ENCODE measurements at regions not wholly inside any gene's neighbourhood (a gene's known extent, or its start where the extent isn't known, plus 50 kb on each side); places are given as distances from the start of the nearest gene placed in this dataset.

- Mint-ChIP-seq H3K36me3 (no peaks in the 10 kb centered on the region), H3K4me3 (no peak overlapping the region), H3K27ac (no peak overlapping the region), H3K4me1 (no peaks in the 10 kb centered on the region), H3K9me3 (peaks cover 0 to 4% (median 1%) of the 10 kb centered on the region in 7 donors), H3K27me3 (ENCODE audit: low read depth in 3 of 3) (peaks cover 4 to 7% (median 7%) of the 10 kb centered on the region in 3 donors)
- intact Hi-C loops (cut with micrococcal nuclease) = no loop called here
- no peaks in the 10 kb centered on the region for H3K27me3 ChIP-seq (ENCODE audit: control insufficient read depth in 2 of 2, insufficient read depth in 2 of 2, low read length in 2 of 2)
- H4K20me1 ChIP-seq (ENCODE audit: insufficient read depth, low read length) = no peaks in the 10 kb centered on the region
- no peak overlapping the region for H3K9ac ChIP-seq (ENCODE audit: insufficient read depth, low read length, poor library complexity, severe bottlenecking)
- H3K27ac ChIP-seq (ENCODE audit: low read depth in 1 of 2, low read length in 2 of 2) = no peak overlapping the region
- TF ChIP-seq CTCF (IDR thresholded peaks at IDR 0.05) = no peak
- DNase-seq = no peak
- no peak overlapping the region for H2AFZ ChIP-seq (ENCODE audit: insufficient read depth, low read depth, low read length, poor library complexity, severe bottlenecking)
- H3K4me2 ChIP-seq (replicated peaks; ENCODE audit: extremely low read depth, low read length, poor library complexity, severe bottlenecking) = no peak overlapping the region
- H3K36me3 ChIP-seq (replicated peaks in 1 of 2; ENCODE audit: control insufficient read depth in 1 of 2, insufficient read depth in 2 of 2, low read length in 2 of 2) = no peaks in the 10 kb centered on the region
- WGBS (ENCODE audit: insufficient coverage) = 98% methylated on average over 3 of the region's 3 CpGs
- no peak overlapping the region for H3K4me3 ChIP-seq (replicated peaks in 1 of 3; ENCODE audit: low read depth in 2 of 3, low read length in 3 of 3)
- no peaks in the 10 kb centered on the region for H3K4me1 ChIP-seq (ENCODE audit: control insufficient read depth in 1 of 2, insufficient read depth in 2 of 2, low read length in 2 of 2)
- no peaks in the 10 kb centered on the region for H3K79me2 ChIP-seq (ENCODE audit: insufficient read depth, low read length)
- H3K9me3 ChIP-seq (replicated peaks in 1 of 2; ENCODE audit: control insufficient read depth in 1 of 2, insufficient read depth in 1 of 2, low read length in 2 of 2) = no peaks in the 10 kb centered on the region
Observed at GRCh38 chr14:88961214-88961613, 136.8 kb downstream of the TTC8 start.

GRCh38 chr14:88962356-88962755 is 137.9 kb downstream of the TTC8 start:
- Mint-ChIP-seq H3K9me3 (peaks cover 0 to 4% (median 1%) of the 10 kb centered on the region in 7 donors), H3K4me1 (no peaks in the 10 kb centered on the region), H3K27ac (no peak overlapping the region), H3K36me3 (no peaks in the 10 kb centered on the region), H3K4me3 (no peak overlapping the region), H3K27me3 (ENCODE audit: low read depth in 3 of 3) (peaks cover 4 to 8% (median 7%) of the 10 kb centered on the region in 3 donors)
- intact Hi-C loops (cut with micrococcal nuclease) = no loop called here
- Histone ChIP-seq H2AFZ (ENCODE audit: insufficient read depth, low read depth, low read length, poor library complexity, severe bottlenecking) (no peak overlapping the region), H3K79me2 (ENCODE audit: insufficient read depth, low read length) (no peaks in the 10 kb centered on the region), H3K9ac (ENCODE audit: insufficient read depth, low read length, poor library complexity, severe bottlenecking) (no peak overlapping the region), H3K27me3 (ENCODE audit: control insufficient read depth in 2 of 2, insufficient read depth in 2 of 2, low read length in 2 of 2) (no peaks in the 10 kb centered on the region), H3K27ac (ENCODE audit: low read depth in 1 of 2, low read length in 2 of 2) (no peak overlapping the region), H3K4me3 (replicated peaks in 1 of 3; ENCODE audit: low read depth in 2 of 3, low read length in 3 of 3) (no peak overlapping the region), H3K4me2 (replicated peaks; ENCODE audit: extremely low read depth, low read length, poor library complexity, severe bottlenecking) (no peak overlapping the region), H3K9me3 (replicated peaks in 1 of 2; ENCODE audit: control insufficient read depth in 1 of 2, insufficient read depth in 1 of 2, low read length in 2 of 2) (no peaks in the 10 kb centered on the region), H4K20me1 (ENCODE audit: insufficient read depth, low read length) (no peaks in the 10 kb centered on the region), H3K36me3 (replicated peaks in 1 of 2; ENCODE audit: control insufficient read depth in 1 of 2, insufficient read depth in 2 of 2, low read length in 2 of 2) (no peaks in the 10 kb centered on the region), H3K4me1 (ENCODE audit: control insufficient read depth in 1 of 2, insufficient read depth in 2 of 2, low read length in 2 of 2) (no peaks in the 10 kb centered on the region)
- 93% methylated on average over 3 of the region's 4 CpGs for WGBS (ENCODE audit: insufficient coverage)
- no peak for DNase-seq
- TF ChIP-seq CTCF (IDR thresholded peaks at IDR 0.05) = no peak
